Mesendoderm (in vitro differentiated cells): ENCODE measurements at regions not wholly inside any gene's neighbourhood (a gene's known extent, or its start where the extent isn't known, plus 50 kb on each side); places are given as distances from the start of the nearest gene placed in this dataset.
A peak's percentile ranks its signal among the peaks of the same experiment; 100 is the strongest.

Experiments
- DNase-seq: peaks from one replicate; pipeline ENCODE4 v3.0.0; 2013
- H2AK5ac ChIP-seq: 2 replicates; pipeline ENCODE4 v1.6.1; 2013; ENCODE audit warnings: low read length, inconsistent platforms
- H2BK120ac ChIP-seq: 2 replicates; pipeline ENCODE4 v1.6.1; 2013; ENCODE audit warnings: low read depth, mild to moderate bottlenecking, low read length, moderate library complexity, mixed read lengths
- H2BK15ac ChIP-seq: replicated peaks from 2 replicates; pipeline ENCODE4 v1.6.1; 2013; ENCODE audit warnings: low read depth, mild to moderate bottlenecking, moderate library complexity
- H2BK5ac ChIP-seq: 2 replicates; pipeline ENCODE4 v1.6.1; 2013; ENCODE audit warnings: low read length, inconsistent platforms
- H3K18ac ChIP-seq: 2 replicates; pipeline ENCODE4 v1.6.1; 2013; ENCODE audit warnings: mild to moderate bottlenecking, low read length, mixed read lengths
- H3K23ac ChIP-seq: one replicate; pipeline ENCODE4 v1.6.1; 2013; ENCODE audit warnings: low read length
- H3K27ac ChIP-seq: 2 replicates; pipeline ENCODE4 v1.5.1; 2013; ENCODE audit warnings: low read depth, mild to moderate bottlenecking, inconsistent platforms, low read length, moderate library complexity
- H3K27me3 ChIP-seq: 2 replicates; pipeline ENCODE4 v1.6.1; 2013; ENCODE audit warnings: low read length, control low read depth, mild to moderate bottlenecking, inconsistent platforms; ENCODE audit not compliant: insufficient read depth, poor library complexity
- H3K36me3 ChIP-seq: 2 replicates; pipeline ENCODE4 v1.6.1; 2013; ENCODE audit warnings: low read length, inconsistent platforms; ENCODE audit not compliant: control insufficient read depth, insufficient read depth
- H3K4ac ChIP-seq: one replicate; pipeline ENCODE4 v1.6.1; 2013; ENCODE audit warnings: low read depth, mild to moderate bottlenecking, low read length, moderate library complexity
- H3K4me1 ChIP-seq: 2 replicates; pipeline ENCODE4 v1.6.1; 2013; ENCODE audit warnings: low read depth, low read length, inconsistent platforms; ENCODE audit not compliant: control insufficient read depth
- H3K4me2 ChIP-seq: 2 replicates; pipeline ENCODE4 v1.6.1; 2013; ENCODE audit warnings: low read length
- H3K4me3 ChIP-seq: 2 replicates; pipeline ENCODE4 v1.5.1; 2013; ENCODE audit warnings: mild to moderate bottlenecking, low read length
- H3K56ac ChIP-seq: one replicate; pipeline ENCODE4 v1.6.1; 2013; ENCODE audit warnings: low read length
- H3K79me1 ChIP-seq: 2 replicates; pipeline ENCODE4 v1.6.1; 2013; ENCODE audit warnings: low read length, inconsistent platforms
- H3K79me2 ChIP-seq: 2 replicates; pipeline ENCODE4 v1.6.1; 2013; ENCODE audit warnings: mild to moderate bottlenecking, low read length; ENCODE audit not compliant: control insufficient read depth, insufficient read depth
- H3K9ac ChIP-seq: 2 replicates; pipeline ENCODE4 v1.6.1; 2013; ENCODE audit warnings: low read length, inconsistent platforms
- H4K5ac ChIP-seq: one replicate; pipeline ENCODE4 v1.6.1; 2013; ENCODE audit warnings: low read length
- H4K8ac ChIP-seq: one replicate; pipeline ENCODE4 v1.6.1; 2013; ENCODE audit warnings: low read depth, mild to moderate bottlenecking, control low read depth, low read length, moderate library complexity
- WGBS: extraction: QIAGEN DNeasy Blood & Tissue Kit; methylation state at CpG from one replicate; pipeline ENCODE4 v1.1.7; 2013; ENCODE audit warnings: low lambda C conversion rate, missing lambda C conversion rate; ENCODE audit not compliant: insufficient coverage; ENCODE audit errors: extremely low coverage; 5-methylcytosine and 5-hydroxymethylcytosine counted together

DNA sequence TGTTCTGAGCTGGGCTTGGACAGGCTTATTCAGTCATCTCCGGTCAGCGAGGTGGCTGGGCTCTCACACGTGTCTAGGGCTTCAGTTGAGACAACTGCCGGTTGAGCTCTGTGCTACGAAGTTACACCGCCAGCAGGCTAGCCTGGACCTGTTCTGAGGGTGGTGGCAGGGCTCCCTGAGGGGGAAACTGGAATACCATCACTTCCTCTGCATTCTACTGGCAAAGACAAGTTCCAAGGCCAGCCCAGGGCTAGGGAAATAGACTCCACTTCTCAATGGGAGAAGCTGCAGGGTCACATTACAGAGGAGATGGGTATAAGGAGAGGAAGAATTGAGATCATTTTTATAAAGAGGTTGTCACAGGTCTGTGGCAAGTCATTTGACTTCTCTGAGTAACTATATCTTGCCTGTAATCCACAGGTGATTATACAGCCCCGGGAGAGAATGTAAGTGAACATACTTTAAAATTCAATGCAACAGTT is 106.8 kb upstream of the IL12A start:
- no CpG with 5 or more reads among the region's 7 CpGs for WGBS
- H3K79me1 ChIP-seq = no peaks in the 10 kb centered on the region
- H3K36me3 ChIP-seq = no peaks in the 10 kb centered on the region
- no peak overlapping the region for H3K4me3 ChIP-seq
- no peak overlapping the region for H3K4me2 ChIP-seq
- H3K18ac ChIP-seq = no peak overlapping the region
- no peak overlapping the region for H3K23ac ChIP-seq
- no peak overlapping the region for H2BK120ac ChIP-seq
- H3K27me3 ChIP-seq = no peaks in the 10 kb centered on the region
- no peak overlapping the region for H2BK5ac ChIP-seq
- no peaks in the 10 kb centered on the region for H3K79me2 ChIP-seq
- no peak overlapping the region for H3K27ac ChIP-seq
- H3K4me1 ChIP-seq = no peaks in the 10 kb centered on the region
- H3K56ac ChIP-seq = no peak overlapping the region
- no peak overlapping the region for H2AK5ac ChIP-seq
- H3K4ac ChIP-seq = no peak overlapping the region
- H4K5ac ChIP-seq = no peak overlapping the region
- no peak overlapping the region for H2BK15ac ChIP-seq
- no peak overlapping the region for H4K8ac ChIP-seq
- DNase-seq = peak; percentile 70
- no peak overlapping the region for H3K9ac ChIP-seq

DNA sequence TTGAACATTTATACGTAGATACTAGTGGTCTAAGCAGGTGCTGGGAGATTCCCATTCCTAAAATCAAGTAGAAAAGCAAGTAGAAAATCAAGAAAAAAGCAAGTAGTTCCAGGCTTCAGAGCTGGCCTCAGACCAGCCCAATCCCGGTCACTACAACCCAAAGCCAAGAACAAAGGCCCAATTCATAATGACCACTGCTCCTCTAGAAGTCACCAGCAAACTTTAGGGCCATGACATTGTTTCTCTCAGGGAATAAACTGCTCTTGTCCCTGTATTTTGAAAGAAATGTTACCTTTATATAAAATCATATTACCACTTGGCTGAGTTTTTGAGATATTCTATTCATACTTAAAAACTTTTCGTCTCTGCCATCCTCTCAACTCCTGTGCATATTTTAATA is 106.3 kb upstream of the IL12A start:
- H3K4me3 ChIP-seq = no peak overlapping the region
- H3K79me2 ChIP-seq = no peaks in the 10 kb centered on the region
- H3K27me3 ChIP-seq = no peaks in the 10 kb centered on the region
- no peak for DNase-seq
- H3K36me3 ChIP-seq = no peaks in the 10 kb centered on the region
- no peak overlapping the region for H4K5ac ChIP-seq
- H2AK5ac ChIP-seq = no peak overlapping the region
- no peak overlapping the region for H3K18ac ChIP-seq
- H2BK15ac ChIP-seq = no peak overlapping the region
- H3K4ac ChIP-seq = no peak overlapping the region
- no CpG with 5 or more reads among the region's 3 CpGs for WGBS
- H4K8ac ChIP-seq = no peak overlapping the region
- no peak overlapping the region for H2BK5ac ChIP-seq
- no peaks in the 10 kb centered on the region for H3K79me1 ChIP-seq
- no peaks in the 10 kb centered on the region for H3K4me1 ChIP-seq
- H3K27ac ChIP-seq = no peak overlapping the region
- no peak overlapping the region for H3K56ac ChIP-seq
- H3K4me2 ChIP-seq = no peak overlapping the region
- no peak overlapping the region for H2BK120ac ChIP-seq
- H3K23ac ChIP-seq = no peak overlapping the region
- no peak overlapping the region for H3K9ac ChIP-seq

DNA sequence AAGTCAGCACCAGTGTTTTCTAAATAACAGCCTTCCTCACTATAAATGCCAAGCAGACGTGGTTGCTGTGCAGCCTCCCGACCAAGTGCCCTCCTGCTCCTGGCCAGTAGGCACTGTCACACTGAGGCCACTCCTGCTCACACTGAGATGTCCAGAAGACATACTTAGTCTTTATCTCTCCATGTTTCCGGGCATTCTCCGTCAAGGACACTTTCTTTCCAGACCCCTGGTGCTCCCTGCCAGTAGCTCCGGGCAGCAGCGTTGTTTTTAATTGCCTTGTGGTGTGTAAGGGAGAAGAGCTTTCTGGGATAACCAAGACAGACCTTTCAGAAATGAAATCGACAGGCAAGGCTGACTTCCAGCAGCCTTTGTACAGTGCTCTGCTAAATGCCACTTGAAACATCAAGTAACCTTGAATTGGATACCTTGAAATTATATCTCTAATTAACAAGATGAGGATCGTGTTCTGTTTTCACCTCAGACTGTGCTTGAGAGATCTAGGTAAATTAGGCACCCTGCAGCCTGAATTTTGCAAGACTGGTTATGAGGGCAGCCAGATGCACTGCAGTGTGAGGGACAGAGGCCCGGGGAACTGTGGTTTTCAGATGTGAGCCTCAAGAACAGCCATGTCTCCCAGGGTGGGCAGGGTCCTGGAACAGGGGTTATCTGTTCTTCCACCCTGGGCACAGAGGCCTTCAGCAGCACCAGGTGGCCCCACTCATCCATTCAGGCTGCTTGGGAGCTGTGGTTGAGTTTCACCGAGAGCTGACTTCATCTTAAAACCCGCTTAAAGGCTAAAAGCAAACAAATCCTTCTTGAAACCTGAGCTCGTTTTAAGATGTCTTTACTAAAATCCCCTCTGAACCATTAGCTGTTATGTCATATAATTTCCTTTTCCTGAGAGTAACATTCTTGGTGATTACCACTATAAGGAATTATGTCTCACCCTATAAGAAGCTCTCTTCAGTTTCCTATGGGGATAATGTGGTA is 105.5 kb upstream of the IL12A start:
- Histone ChIP-seq H3K36me3 (no peaks in the 10 kb centered on the region), H3K9ac (no peak overlapping the region), H3K79me2 (no peaks in the 10 kb centered on the region), H4K8ac (no peak overlapping the region), H2BK120ac (no peak overlapping the region), H3K4me2 (no peak overlapping the region), H4K5ac (no peak overlapping the region), H3K79me1 (no peaks in the 10 kb centered on the region), H3K56ac (no peak overlapping the region), H2BK5ac (no peak overlapping the region), H3K4ac (no peak overlapping the region), H3K27me3 (no peaks in the 10 kb centered on the region), H3K4me1 (no peaks in the 10 kb centered on the region), H3K4me3 (no peak overlapping the region), H3K27ac (no peak overlapping the region), H3K18ac (no peak overlapping the region), H2BK15ac (no peak overlapping the region), H2AK5ac (no peak overlapping the region), H3K23ac (no peak overlapping the region)
- no CpG with 5 or more reads among the region's 12 CpGs for WGBS
- peak; percentile 7 for DNase-seq

DNA sequence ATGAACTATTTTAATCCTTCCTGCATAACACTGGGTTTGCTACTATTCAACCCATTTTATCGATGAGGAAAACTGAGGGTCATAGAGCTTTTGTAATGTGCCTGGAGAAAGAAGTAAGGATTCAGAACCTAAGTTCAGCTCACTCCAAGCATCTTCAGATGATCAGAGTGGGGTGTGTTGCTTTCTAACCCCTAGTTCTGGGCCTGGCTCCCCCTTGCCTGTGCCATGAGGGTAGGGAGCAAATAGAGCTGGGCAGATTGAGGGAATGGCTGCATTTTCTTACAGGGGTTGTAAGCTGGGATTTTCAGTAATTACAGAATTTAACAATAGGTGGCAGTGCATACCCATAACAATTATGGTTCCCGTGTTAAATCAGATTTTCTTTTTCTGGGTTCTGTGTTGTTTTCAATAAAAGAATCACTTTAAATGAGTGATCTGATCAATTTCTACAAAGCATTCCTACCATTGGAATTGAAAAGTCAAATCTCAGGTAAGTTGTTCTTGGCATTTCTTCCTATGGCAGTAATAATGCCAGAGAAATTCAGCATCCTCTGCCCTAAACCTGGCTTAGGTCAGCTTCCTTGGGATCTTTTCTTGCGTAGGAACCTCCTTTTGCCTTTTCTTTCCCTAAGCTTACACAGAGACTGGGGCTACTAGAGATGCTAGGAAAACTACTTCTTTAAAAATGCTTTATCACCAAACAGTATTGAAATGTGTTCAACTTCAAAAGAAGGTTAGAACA is 103.8 kb upstream of the IL12A start:
- Histone ChIP-seq H3K56ac (no peak overlapping the region), H3K18ac (no peak overlapping the region), H3K4ac (no peak overlapping the region), H4K5ac (no peak overlapping the region), H3K4me3 (no peak overlapping the region), H3K27ac (no peak overlapping the region), H2AK5ac (no peak overlapping the region), H3K23ac (no peak overlapping the region), H3K4me2 (no peak overlapping the region), H2BK15ac (no peak overlapping the region), H4K8ac (no peak overlapping the region), H3K27me3 (no peaks in the 10 kb centered on the region), H3K36me3 (no peaks in the 10 kb centered on the region), H3K9ac (no peak overlapping the region), H3K4me1 (no peaks in the 10 kb centered on the region), H3K79me2 (no peaks in the 10 kb centered on the region), H3K79me1 (no peaks in the 10 kb centered on the region), H2BK5ac (no peak overlapping the region), H2BK120ac (no peak overlapping the region)
- peak; percentile 47 for DNase-seq
- no CpG with 5 or more reads among the region's 3 CpGs for WGBS

DNA sequence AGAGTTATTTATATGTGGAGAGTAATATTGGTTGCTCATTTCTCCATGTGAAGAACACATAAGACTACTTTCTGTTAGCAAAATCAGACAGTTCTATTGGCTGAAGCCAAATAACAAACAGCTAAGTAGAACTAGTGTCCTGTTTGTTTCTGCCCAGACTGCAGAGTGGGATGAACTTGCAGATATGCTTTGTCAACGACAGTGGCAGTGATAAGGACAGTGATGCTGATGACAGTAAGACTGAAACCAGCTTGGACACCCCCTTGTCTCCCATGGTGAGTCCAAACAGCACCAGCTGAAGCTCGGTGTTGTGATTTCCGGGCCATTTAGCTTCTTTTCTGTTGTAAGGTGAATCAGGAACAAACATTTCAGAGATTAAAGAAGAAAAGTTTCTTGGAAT is 102.6 kb upstream of the IL12A start:
- Histone ChIP-seq H4K5ac (no peak overlapping the region), H3K18ac (no peak overlapping the region), H2BK15ac (no peak overlapping the region), H3K4me3 (no peak overlapping the region), H4K8ac (no peak overlapping the region), H3K36me3 (no peaks in the 10 kb centered on the region), H3K79me2 (no peaks in the 10 kb centered on the region), H3K27me3 (no peaks in the 10 kb centered on the region), H3K27ac (no peak overlapping the region), H2BK120ac (no peak overlapping the region), H3K79me1 (no peaks in the 10 kb centered on the region), H3K4ac (no peak overlapping the region), H2AK5ac (no peak overlapping the region), H2BK5ac (no peak overlapping the region), H3K4me1 (no peaks in the 10 kb centered on the region), H3K56ac (no peak overlapping the region), H3K9ac (no peak overlapping the region), H3K23ac (no peak overlapping the region), H3K4me2 (no peak overlapping the region)
- WGBS = no CpG with 5 or more reads among the region's 3 CpGs
- DNase-seq = no peak
